GM19467 (cell line): ENCODE measurements at regions not wholly inside any gene's neighbourhood (a gene's known extent, or its start where the extent isn't known, plus 50 kb on each side); places are given as distances from the start of the nearest gene placed in this dataset.
"Not testable (repeated sequence)": the region's sequence is repeated elsewhere in the genome, so short reads cannot be mapped to it uniquely, and the experiment has no call there.

Experiments used
- ATAC-seq: cut with Tn5 transposase; IDR thresholded peaks from one replicate; pipeline ENCODE4 v1.9.1; 2021; ENCODE audit warnings: mild to moderate bottlenecking, moderate library complexity; ENCODE audit not compliant: unreplicated experiment

GRCh38 chr2:224155896-224156295 lies 116.8 kb upstream of the SERPINE2 start:
- no peak for ATAC-seq

GRCh38 chr2:224155371-224155770 lies 116.3 kb upstream of the SERPINE2 start:
- ATAC-seq = no peak

- no peak for ATAC-seq
These were observed 112.7 kb upstream of the SERPINE2 start for GRCh38 chr2:224151680-224152310.

GRCh38 chr2:224151161-224151560 lies 112.1 kb upstream of the SERPINE2 start:
- no peak for ATAC-seq

- not testable (repeated sequence) for ATAC-seq
These were observed 109.0 kb upstream of the SERPINE2 start for GRCh38 chr2:224148058-224148457.

- ATAC-seq = no peak
These were observed 108.1 kb upstream of the SERPINE2 start for GRCh38 chr2:224147174-224147573.

GRCh38 chr2:224146356-224147160 lies 107.5 kb upstream of the SERPINE2 start:
- no peak for ATAC-seq

GRCh38 chr2:224145751-224146355 lies 106.8 kb upstream of the SERPINE2 start:
- no peak for ATAC-seq

- no peak for ATAC-seq
These were observed 104.4 kb upstream of the SERPINE2 start for GRCh38 chr2:224143526-224143925.

- ATAC-seq = no peak
These were observed 103.6 kb upstream of the SERPINE2 start for GRCh38 chr2:224142397-224143312.

GRCh38 chr2:224141304-224141703 lies 102.2 kb upstream of the SERPINE2 start:
- no peak for ATAC-seq

- no peak for ATAC-seq
These were observed 98.1 kb upstream of the SERPINE2 start for GRCh38 chr2:224137208-224137607.

GRCh38 chr2:224136396-224136795 lies 97.3 kb upstream of the SERPINE2 start:
- no peak for ATAC-seq

- no peak for ATAC-seq
These were observed 96.8 kb upstream of the SERPINE2 start for GRCh38 chr2:224135881-224136280.

GRCh38 chr2:224134003-224134734 lies 95.1 kb upstream of the SERPINE2 start:
- no peak for ATAC-seq

- ATAC-seq = no peak
These were observed 94.3 kb upstream of the SERPINE2 start for GRCh38 chr2:224133387-224133786.

GRCh38 chr2:224127871-224128501 lies 88.9 kb upstream of the SERPINE2 start:
- ATAC-seq = no peak

- ATAC-seq = no peak
These were observed 87.4 kb upstream of the SERPINE2 start for GRCh38 chr2:224126440-224126839.

- ATAC-seq = no peak
These were observed 86.9 kb upstream of the SERPINE2 start for GRCh38 chr2:224126003-224126402.

GRCh38 chr2:224122542-224122941 lies 83.5 kb upstream of the SERPINE2 start:
- no peak for ATAC-seq
